Cardiac muscle cell (in vitro differentiated cells and primary cell): ENCODE measurements at regions not wholly inside any gene's neighbourhood (a gene's known extent, or its start where the extent isn't known, plus 50 kb on each side); places are given as distances from the start of the nearest gene placed in this dataset.

Source experiments
- DNase-seq, 2 donors: peaks; one replicate each; pipeline versions ENCODE4 v3.0.0 to v3.0.0-alpha.2; 2010 to 2017; ENCODE audit warnings: low read depth in 1 of 2, low spot score in 1 of 2
- H3K27ac ChIP-seq: fragments of 200-600 bp; sonication (generic); 2 replicates; pipeline ENCODE4 v1.5.1; 2016
- H3K27me3 ChIP-seq: fragments of 200-600 bp; sonication (generic); 2 replicates; pipeline ENCODE4 v1.6.0; 2016; ENCODE audit warnings: control low read depth
- H3K36me3 ChIP-seq: fragments of 200-600 bp; sonication (generic); 2 replicates; pipeline ENCODE4 v1.5.1; 2016; ENCODE audit warnings: control low read depth
- H3K4me1 ChIP-seq: fragments of 200-600 bp; sonication (generic); 2 replicates; pipeline ENCODE4 v1.8.1; 2017; ENCODE audit warnings: low read depth, mild to moderate bottlenecking, mixed run types
- H3K4me3 ChIP-seq: fragments of 200-600 bp; sonication (generic); 2 replicates; pipeline ENCODE4 v1.5.1; 2016; ENCODE audit warnings: mild to moderate bottlenecking
- H3K9me3 ChIP-seq: fragments of 200-600 bp; sonication (generic); 2 replicates; pipeline ENCODE4 v1.5.1; 2017; ENCODE audit warnings: low read depth, mild to moderate bottlenecking, control low read depth
- CTCF ChIP-seq: IDR thresholded peaks from 2 replicates; pipeline ENCODE4 v1.5.1; 2012; ENCODE audit warnings: low read depth, mild to moderate bottlenecking, low read length

GRCh38 chr7:115116773-115117715, 195.2 kb downstream of the MDFIC start:
- Histone ChIP-seq H3K4me3 (no peak overlapping the region), H3K4me1 (no peaks in the 10 kb centered on the region), H3K27me3 (no peaks in the 10 kb centered on the region), H3K9me3 (no peaks in the 10 kb centered on the region), H3K36me3 (no peaks in the 10 kb centered on the region), H3K27ac (no peak overlapping the region)
- no peak for DNase-seq
- TF ChIP-seq CTCF, result no peak

- no peak for TF ChIP-seq CTCF
- no peaks in the 10 kb centered on the region for H3K4me1 ChIP-seq
- H3K27me3 ChIP-seq, result no peaks in the 10 kb centered on the region
- no peaks in the 10 kb centered on the region for H3K36me3 ChIP-seq
- H3K27ac ChIP-seq, result no peak overlapping the region
- DNase-seq, result no peak
- no peak overlapping the region for H3K4me3 ChIP-seq
- H3K9me3 ChIP-seq, result no peaks in the 10 kb centered on the region
Measured at GRCh38 chr7:115113776-115114175, 191.9 kb downstream of the MDFIC start.

GRCh38 chr7:115113131-115113530, 191.2 kb downstream of the MDFIC start:
- Histone ChIP-seq H3K27me3 (no peaks in the 10 kb centered on the region), H3K9me3 (no peaks in the 10 kb centered on the region), H3K4me1 (no peaks in the 10 kb centered on the region), H3K4me3 (no peak overlapping the region), H3K27ac (no peak overlapping the region), H3K36me3 (no peaks in the 10 kb centered on the region)
- no peak for TF ChIP-seq CTCF
- no peak for DNase-seq

- no peaks in the 10 kb centered on the region for H3K9me3 ChIP-seq
- H3K4me3 ChIP-seq, result no peak overlapping the region
- no peak for TF ChIP-seq CTCF
- no peak overlapping the region for H3K27ac ChIP-seq
- no peaks in the 10 kb centered on the region for H3K36me3 ChIP-seq
- DNase-seq, result no peak
- no peaks in the 10 kb centered on the region for H3K4me1 ChIP-seq
- no peaks in the 10 kb centered on the region for H3K27me3 ChIP-seq
Measured at GRCh38 chr7:115110523-115110922, 188.6 kb downstream of the MDFIC start.

GRCh38 chr7:115106316-115106715, 184.4 kb downstream of the MDFIC start:
- no peaks in the 10 kb centered on the region for H3K36me3 ChIP-seq
- no peaks in the 10 kb centered on the region for H3K27me3 ChIP-seq
- H3K9me3 ChIP-seq, result no peaks in the 10 kb centered on the region
- no peak overlapping the region for H3K4me3 ChIP-seq
- H3K4me1 ChIP-seq, result no peaks in the 10 kb centered on the region
- no peak for DNase-seq
- H3K27ac ChIP-seq, result no peak overlapping the region
- no peak for TF ChIP-seq CTCF
